Hepatocyte (in vitro differentiated cells): ENCODE measurements at regions not wholly inside any gene's neighbourhood (a gene's known extent, or its start where the extent isn't known, plus 50 kb on each side); places are given as distances from the start of the nearest gene placed in this dataset.

Experiments used
- EZH2 ChIP-seq: fragments of 200-600 bp; sonication (generic); IDR thresholded peaks from 2 replicates; pipeline ENCODE4 v1.6.1; 2016; ENCODE audit warnings: antibody characterized with exemption, mild to moderate bottlenecking, borderline replicate concordance
- EZH2phosphoT487 ChIP-seq: fragments of 200-600 bp; sonication (generic); IDR thresholded peaks from one replicate; pipeline ENCODE4 v1.6.1; 2018; ENCODE audit warnings: antibody characterized with exemption, mild to moderate bottlenecking, low read depth, moderate library complexity; ENCODE audit not compliant: unreplicated experiment, severe bottlenecking
- TF ChIP-seq, protein P1 (sequence below): fragments of 200-600 bp; sonication (generic); IDR thresholded peaks from 2 replicates; pipeline ENCODE4 v1.5.1; 2016; ENCODE audit warnings: antibody characterized with exemption, mild to moderate bottlenecking; ENCODE audit not compliant: poor library complexity

DNA sequence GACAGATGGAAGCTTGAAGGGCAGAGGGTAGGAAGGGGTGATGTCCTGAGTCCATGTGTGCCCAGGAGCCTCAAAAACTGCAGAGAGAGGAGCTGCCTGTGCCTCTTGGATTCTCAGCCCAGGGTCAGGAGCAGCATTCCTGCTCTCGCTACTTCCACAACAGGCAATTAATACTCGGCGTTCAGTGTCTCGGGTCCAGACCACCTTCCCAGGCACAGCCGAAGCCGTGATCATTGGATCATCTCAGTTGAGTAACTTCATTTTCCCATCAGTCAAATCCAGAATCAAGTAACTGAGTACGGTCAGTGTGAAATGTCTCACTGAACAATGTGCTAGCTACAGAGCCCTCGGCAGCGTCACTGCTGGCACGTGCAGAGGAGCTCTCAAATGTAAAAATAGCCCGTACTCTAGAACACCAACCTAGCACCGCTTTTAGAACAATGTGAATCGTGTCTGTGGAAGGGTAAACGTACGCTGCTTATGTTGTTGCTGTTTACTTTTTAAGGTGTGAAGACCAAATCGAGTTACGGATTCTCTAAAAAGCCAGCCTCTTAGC lies 63.5 kb upstream of the IRX4 start:
- TF ChIP-seq, protein P1, sequence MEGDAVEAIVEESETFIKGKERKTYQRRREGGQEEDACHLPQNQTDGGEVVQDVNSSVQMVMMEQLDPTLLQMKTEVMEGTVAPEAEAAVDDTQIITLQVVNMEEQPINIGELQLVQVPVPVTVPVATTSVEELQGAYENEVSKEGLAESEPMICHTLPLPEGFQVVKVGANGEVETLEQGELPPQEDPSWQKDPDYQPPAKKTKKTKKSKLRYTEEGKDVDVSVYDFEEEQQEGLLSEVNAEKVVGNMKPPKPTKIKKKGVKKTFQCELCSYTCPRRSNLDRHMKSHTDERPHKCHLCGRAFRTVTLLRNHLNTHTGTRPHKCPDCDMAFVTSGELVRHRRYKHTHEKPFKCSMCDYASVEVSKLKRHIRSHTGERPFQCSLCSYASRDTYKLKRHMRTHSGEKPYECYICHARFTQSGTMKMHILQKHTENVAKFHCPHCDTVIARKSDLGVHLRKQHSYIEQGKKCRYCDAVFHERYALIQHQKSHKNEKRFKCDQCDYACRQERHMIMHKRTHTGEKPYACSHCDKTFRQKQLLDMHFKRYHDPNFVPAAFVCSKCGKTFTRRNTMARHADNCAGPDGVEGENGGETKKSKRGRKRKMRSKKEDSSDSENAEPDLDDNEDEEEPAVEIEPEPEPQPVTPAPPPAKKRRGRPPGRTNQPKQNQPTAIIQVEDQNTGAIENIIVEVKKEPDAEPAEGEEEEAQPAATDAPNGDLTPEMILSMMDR: no peak
- TF ChIP-seq EZH2phosphoT487 (no peak), EZH2 (no peak)
